BE2C (cell line): ENCODE measurements at regions not wholly inside any gene's neighbourhood (a gene's known extent, or its start where the extent isn't known, plus 50 kb on each side); places are given as distances from the start of the nearest gene placed in this dataset.

Experiments used
- DNase-seq: peaks from one replicate; pipeline ENCODE4 v3.0.0-alpha.2; 2020
- H3K27me3 ChIP-seq: fragments of 250-450 bp; sonication (Bioruptor Pico); 2 replicates; pipeline ENCODE4 v1.5.1; 2020; ENCODE audit warnings: mild to moderate bottlenecking
- H3K36me3 ChIP-seq: fragments of 250-450 bp; sonication (Bioruptor Pico); 2 replicates; pipeline ENCODE4 v1.5.1; 2020; ENCODE audit warnings: mild to moderate bottlenecking
- H3K4me1 ChIP-seq: fragments of 250-450 bp; sonication (Bioruptor Pico); 2 replicates; pipeline ENCODE4 v1.5.1; 2020
- H3K4me3 ChIP-seq: 2 replicates; pipeline ENCODE4 v1.5.1; 2011; ENCODE audit warnings: low read depth, low read length
- H3K9me3 ChIP-seq: fragments of 250-450 bp; sonication (Bioruptor Pico); 2 replicates; pipeline ENCODE4 v1.5.1; 2020
- TF ChIP-seq, protein P1 (sequence below): IDR thresholded peaks from 2 replicates; pipeline ENCODE4 v1.5.1; 2012; ENCODE audit warnings: mild to moderate bottlenecking, low read depth, low read length

DNA sequence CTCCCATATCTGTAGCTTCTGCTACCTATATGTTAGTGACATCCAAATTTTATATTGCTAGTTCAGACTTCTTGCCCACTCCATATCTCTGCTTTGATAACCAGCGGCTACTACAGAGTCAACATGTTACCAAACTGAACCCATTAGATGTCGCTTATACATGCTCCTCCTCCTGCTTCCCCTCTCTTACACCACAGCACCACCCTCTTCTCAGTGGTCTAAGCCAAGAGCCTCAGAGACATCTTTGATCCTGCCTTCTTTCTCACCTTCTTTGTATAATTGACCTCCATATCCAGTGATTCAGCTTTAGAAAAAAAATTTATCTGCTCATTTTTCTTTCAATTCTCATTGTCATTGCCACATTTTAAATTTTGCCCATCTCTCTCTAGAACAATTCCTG lies 408.2 kb upstream of the TLE4 start:
- Histone ChIP-seq H3K9me3 (no peaks in the 10 kb centered on the region), H3K27me3 (no peaks in the 10 kb centered on the region), H3K36me3 (no peaks in the 10 kb centered on the region), H3K4me3 (no peak overlapping the region), H3K4me1 (peaks cover 5% of the 10 kb centered on the region)
- no peak for DNase-seq
- TF ChIP-seq, protein P1, sequence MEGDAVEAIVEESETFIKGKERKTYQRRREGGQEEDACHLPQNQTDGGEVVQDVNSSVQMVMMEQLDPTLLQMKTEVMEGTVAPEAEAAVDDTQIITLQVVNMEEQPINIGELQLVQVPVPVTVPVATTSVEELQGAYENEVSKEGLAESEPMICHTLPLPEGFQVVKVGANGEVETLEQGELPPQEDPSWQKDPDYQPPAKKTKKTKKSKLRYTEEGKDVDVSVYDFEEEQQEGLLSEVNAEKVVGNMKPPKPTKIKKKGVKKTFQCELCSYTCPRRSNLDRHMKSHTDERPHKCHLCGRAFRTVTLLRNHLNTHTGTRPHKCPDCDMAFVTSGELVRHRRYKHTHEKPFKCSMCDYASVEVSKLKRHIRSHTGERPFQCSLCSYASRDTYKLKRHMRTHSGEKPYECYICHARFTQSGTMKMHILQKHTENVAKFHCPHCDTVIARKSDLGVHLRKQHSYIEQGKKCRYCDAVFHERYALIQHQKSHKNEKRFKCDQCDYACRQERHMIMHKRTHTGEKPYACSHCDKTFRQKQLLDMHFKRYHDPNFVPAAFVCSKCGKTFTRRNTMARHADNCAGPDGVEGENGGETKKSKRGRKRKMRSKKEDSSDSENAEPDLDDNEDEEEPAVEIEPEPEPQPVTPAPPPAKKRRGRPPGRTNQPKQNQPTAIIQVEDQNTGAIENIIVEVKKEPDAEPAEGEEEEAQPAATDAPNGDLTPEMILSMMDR, result no peak

DNA sequence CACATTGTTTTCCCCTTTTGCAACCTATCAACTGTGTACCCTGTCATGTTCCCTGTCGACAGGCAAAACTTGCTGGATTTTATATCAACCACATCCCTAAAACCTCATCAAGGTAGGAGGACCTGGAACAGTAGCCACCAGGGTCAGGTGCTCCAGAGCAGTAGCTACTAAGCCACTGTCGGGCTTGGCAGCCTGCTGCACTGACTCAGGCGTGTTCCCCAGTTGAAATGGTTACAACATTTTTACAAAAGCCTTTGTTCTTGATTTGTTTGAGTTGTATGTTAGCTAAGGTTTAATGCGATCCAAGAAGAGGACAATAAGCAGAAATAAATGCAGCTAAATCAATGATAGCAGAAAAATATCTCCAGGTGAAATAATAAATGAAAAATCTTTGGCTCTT lies 407.4 kb upstream of the TLE4 start:
- no peak overlapping the region for H3K4me3 ChIP-seq
- peaks cover 5% of the 10 kb centered on the region for H3K4me1 ChIP-seq
- no peaks in the 10 kb centered on the region for H3K27me3 ChIP-seq

DNA sequence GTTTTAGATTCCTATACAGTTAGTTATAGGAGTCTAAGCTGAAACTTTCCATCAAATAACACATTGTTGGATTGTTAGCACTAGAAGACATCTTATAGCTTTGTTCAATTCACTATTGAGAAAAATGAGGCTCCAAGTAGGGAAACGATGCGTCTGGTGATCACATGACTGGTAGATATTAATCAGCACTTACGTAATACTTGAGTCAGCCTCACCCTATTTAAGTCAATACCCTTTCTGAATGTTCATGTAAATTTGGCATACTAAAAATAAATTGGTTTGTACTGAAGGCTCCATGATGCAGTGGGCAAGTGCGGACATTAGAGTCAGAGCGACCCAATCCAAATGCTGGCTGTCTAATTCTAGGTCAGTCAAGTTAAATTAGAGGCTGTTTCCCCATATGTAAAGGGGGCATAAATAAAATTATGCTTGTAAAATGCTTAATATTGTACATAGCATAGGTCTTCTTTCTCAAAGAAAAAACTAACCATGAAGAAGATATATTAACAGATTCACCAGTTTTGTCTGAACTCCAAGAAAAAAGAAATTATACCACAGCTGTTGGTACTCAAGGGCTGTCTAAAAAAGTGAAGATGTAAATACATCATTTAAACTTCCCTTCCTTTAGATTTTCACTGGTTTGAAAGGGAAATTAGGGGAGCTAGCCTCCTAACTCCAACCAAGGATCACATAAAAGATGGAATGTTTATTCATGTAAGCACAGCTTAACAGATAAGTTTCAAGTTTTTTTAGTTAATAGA lies 406.6 kb upstream of the TLE4 start:
- Histone ChIP-seq H3K9me3 (no peaks in the 10 kb centered on the region), H3K27me3 (no peaks in the 10 kb centered on the region), H3K36me3 (no peaks in the 10 kb centered on the region), H3K4me3 (no peak overlapping the region), H3K4me1 (peaks cover 5% of the 10 kb centered on the region)
- TF ChIP-seq, protein P1, result no peak
- DNase-seq, result no peak

More for the DNA sequence above, 407.4 kb upstream of the TLE4 start:
- H3K9me3 ChIP-seq, result no peaks in the 10 kb centered on the region
- no peak for DNase-seq
- TF ChIP-seq, protein P1, result no peak
- H3K36me3 ChIP-seq, result no peaks in the 10 kb centered on the region

DNA sequence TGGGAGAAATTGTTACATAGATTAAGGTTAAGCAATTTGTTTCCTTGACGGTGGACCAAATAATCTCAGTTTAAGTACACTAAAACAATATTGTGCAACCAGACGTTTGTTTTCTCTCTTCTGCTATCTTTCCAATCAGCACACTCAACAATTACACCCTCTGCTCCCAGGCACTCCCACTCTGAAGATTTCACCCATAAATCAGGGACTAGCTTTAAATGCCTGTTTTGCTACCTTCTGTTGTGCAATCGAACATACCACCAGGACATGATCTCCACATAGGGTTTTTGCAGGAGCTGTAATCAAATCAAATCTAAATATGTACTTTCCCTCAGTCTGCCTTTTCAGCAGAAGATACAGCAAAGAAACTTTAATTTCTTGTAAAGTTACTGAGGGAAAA lies 405.8 kb upstream of the TLE4 start:
- Histone ChIP-seq H3K9me3 (no peaks in the 10 kb centered on the region), H3K27me3 (no peaks in the 10 kb centered on the region), H3K36me3 (no peaks in the 10 kb centered on the region), H3K4me1 (peaks cover 5% of the 10 kb centered on the region), H3K4me3 (no peak overlapping the region)
- peak; percentile 15 for DNase-seq
- TF ChIP-seq, protein P1, result no peak

DNA sequence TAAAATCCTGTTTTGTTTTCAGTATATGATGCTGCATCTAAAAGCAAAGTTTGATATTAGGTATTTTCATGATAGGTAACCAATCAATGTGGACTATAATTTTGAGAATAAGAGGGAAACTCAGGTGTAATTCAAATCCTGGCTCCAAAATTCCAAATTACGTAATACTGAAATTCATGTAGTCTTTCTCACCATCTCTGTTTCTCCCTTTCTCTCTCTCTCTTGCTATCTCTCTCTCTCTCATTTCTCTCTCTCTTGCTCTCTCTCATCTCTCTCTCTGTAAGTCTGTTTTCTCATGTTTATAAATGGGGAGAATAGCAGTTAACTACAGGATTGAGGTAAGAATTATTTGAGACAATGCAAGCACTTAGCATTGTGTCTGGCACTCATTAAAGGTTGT lies 401.1 kb upstream of the TLE4 start:
- H3K9me3 ChIP-seq, result no peaks in the 10 kb centered on the region
- no peak for DNase-seq
- no peak overlapping the region for H3K4me3 ChIP-seq
- no peaks in the 10 kb centered on the region for H3K27me3 ChIP-seq
- TF ChIP-seq, protein P1, result no peak
- H3K4me1 ChIP-seq, result no peaks in the 10 kb centered on the region; the same call in 1 of the 2 replicates
- no peaks in the 10 kb centered on the region for H3K36me3 ChIP-seq

DNA sequence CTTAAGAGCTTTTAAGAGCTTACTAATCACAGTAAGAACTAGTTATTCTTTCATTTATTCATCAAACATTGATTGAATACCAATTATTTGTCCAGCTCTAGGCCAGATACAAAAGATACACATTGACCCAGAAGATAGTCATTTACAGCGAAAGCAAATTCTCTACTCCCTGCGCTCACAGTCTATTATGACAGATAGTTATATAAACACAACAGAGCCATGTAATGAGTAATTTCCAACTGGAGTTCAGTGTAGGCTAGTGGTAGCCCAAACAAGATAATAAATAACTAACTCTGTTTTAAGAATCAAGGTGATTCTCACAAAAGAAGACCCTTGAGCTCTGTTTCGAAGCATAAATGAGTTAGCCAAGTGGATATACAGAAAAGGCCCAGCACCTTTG lies 397.8 kb upstream of the TLE4 start:
- no peak overlapping the region for H3K4me3 ChIP-seq
- H3K36me3 ChIP-seq, result no peaks in the 10 kb centered on the region
- TF ChIP-seq, protein P1, result no peak
- DNase-seq, result no peak
- no peaks in the 10 kb centered on the region for H3K27me3 ChIP-seq
- no peaks in the 10 kb centered on the region for H3K9me3 ChIP-seq
- no peaks in the 10 kb centered on the region for H3K4me1 ChIP-seq
